Neutrophil (primary cell): ENCODE measurements at regions not wholly inside any gene's neighbourhood (a gene's known extent, or its start where the extent isn't known, plus 50 kb on each side); places are given as distances from the start of the nearest gene placed in this dataset.

Experiments used
- H3K27ac ChIP-seq: fragments of 200-600 bp; sonication (generic); 2 replicates; pipeline ENCODE4 v1.5.1; 2016; ENCODE audit warnings: mild to moderate bottlenecking, moderate library complexity
- H3K27me3 ChIP-seq: fragments of 200-600 bp; sonication (generic); 2 replicates; pipeline ENCODE4 v1.6.0; 2016; ENCODE audit warnings: mild to moderate bottlenecking
- H3K36me3 ChIP-seq: fragments of 200-600 bp; sonication (generic); 2 replicates; pipeline ENCODE4 v1.5.1; 2017
- H3K4me1 ChIP-seq, 2 experiments: fragments of 200-600 bp in 1 of 2; sonication (generic) in 1 of 2; 1 replicate in 1 of 2; 2 replicates in 1 of 2; pipeline versions ENCODE4 v1.5.1 to v1.6.1; 2013 to 2016; ENCODE audit warnings: low read depth in 1 of 2, low read length in 1 of 2, mild to moderate bottlenecking in 1 of 2, moderate library complexity in 1 of 2; ENCODE audit not compliant: control insufficient read depth in 1 of 2, insufficient read depth in 1 of 2
- H3K4me3 ChIP-seq, 2 experiments: fragments of 200-600 bp in 1 of 2; sonication (generic) in 1 of 2; 1 replicate in 1 of 2; 2 replicates in 1 of 2; pipeline ENCODE4 v1.5.1; 2013 to 2016; ENCODE audit warnings: low read depth in 1 of 2, low read length in 1 of 2, mild to moderate bottlenecking in 1 of 2, moderate library complexity in 1 of 2
- H3K9me3 ChIP-seq: fragments of 200-600 bp; sonication (generic); 2 replicates; pipeline ENCODE4 v1.5.1; 2016
- CTCF ChIP-seq: fragments of 200-600 bp; sonication (generic); IDR thresholded peaks from 2 replicates; pipeline ENCODE4 v1.5.1; 2016; ENCODE audit warnings: antibody characterized with exemption

GRCh38 chr20:24318569-24319352 is 150.7 kb upstream of the SYNDIG1 start:
- H3K36me3 ChIP-seq = no peaks in the 10 kb centered on the region
- H3K4me1 ChIP-seq = no peaks in the 10 kb centered on the region
- TF ChIP-seq CTCF = no peak
- H3K27me3 ChIP-seq = no peaks in the 10 kb centered on the region
- H3K27ac ChIP-seq = no peak overlapping the region
- H3K9me3 ChIP-seq = no peaks in the 10 kb centered on the region
- H3K4me3 ChIP-seq = no peak overlapping the region

- Histone ChIP-seq H3K36me3 (no peaks in the 10 kb centered on the region), H3K27me3 (no peaks in the 10 kb centered on the region), H3K27ac (no peak overlapping the region), H3K4me1 (no peaks in the 10 kb centered on the region), H3K9me3 (no peaks in the 10 kb centered on the region), H3K4me3 (no peak overlapping the region)
- no peak for TF ChIP-seq CTCF
These were observed 152.2 kb upstream of the SYNDIG1 start for GRCh38 chr20:24317224-24317623.

- Histone ChIP-seq H3K27ac (no peak overlapping the region), H3K4me1 (no peaks in the 10 kb centered on the region), H3K9me3 (no peaks in the 10 kb centered on the region), H3K27me3 (no peaks in the 10 kb centered on the region), H3K36me3 (no peaks in the 10 kb centered on the region), H3K4me3 (no peak overlapping the region)
- TF ChIP-seq CTCF = no peak
These were observed 152.7 kb upstream of the SYNDIG1 start for GRCh38 chr20:24316731-24317130.

GRCh38 chr20:24314053-24314452 is 155.4 kb upstream of the SYNDIG1 start:
- no peaks in the 10 kb centered on the region for H3K4me1 ChIP-seq
- TF ChIP-seq CTCF = no peak
- no peaks in the 10 kb centered on the region for H3K27me3 ChIP-seq
- no peak overlapping the region for H3K27ac ChIP-seq
- no peaks in the 10 kb centered on the region for H3K9me3 ChIP-seq
- H3K36me3 ChIP-seq = no peaks in the 10 kb centered on the region
- H3K4me3 ChIP-seq = no peak overlapping the region

GRCh38 chr20:24309596-24309995 is 159.8 kb upstream of the SYNDIG1 start:
- Histone ChIP-seq H3K4me3 (no peak overlapping the region), H3K4me1 (no peaks in the 10 kb centered on the region), H3K27ac (no peak overlapping the region), H3K36me3 (no peaks in the 10 kb centered on the region), H3K9me3 (no peaks in the 10 kb centered on the region), H3K27me3 (no peaks in the 10 kb centered on the region)
- no peak for TF ChIP-seq CTCF
